A673 (cell line): ENCODE measurements at regions not wholly inside any gene's neighbourhood (a gene's known extent, or its start where the extent isn't known, plus 50 kb on each side); places are given as distances from the start of the nearest gene placed in this dataset.

ENCODE experiments used
- BruUV-seq: library from RNA; stranded (reverse); fragments of 400-500 nt; replicated peaks from 2 replicates; lab custom pipeline; 2021; lab: Mats Ljungman, UMichigan
- CTCF ChIA-PET: fragments of 300-600 bp; sonication (Branson Sonifier 250); formaldehyde crosslinking; loops from one replicate; lab custom pipeline; 2022; ENCODE audit warnings: antibody characterized with exemption; lab: Charles Lee
- POLR2A ChIA-PET: fragments of 300-600 bp; sonication (Branson Sonifier 250); formaldehyde crosslinking; loops from one replicate; lab custom pipeline; 2022; ENCODE audit warnings: antibody characterized with exemption; ENCODE audit not compliant: low non-redundant PET; lab: Charles Lee
- DNase-seq: peaks from one replicate; pipeline ENCODE4 v3.0.0-alpha.2; 2015; ENCODE audit warnings: low spot score
- H3K27ac ChIP-seq: fragments of 200-600 bp; sonication (generic); 2 replicates; pipeline ENCODE4 v1.5.1; 2016; ENCODE audit warnings: mixed run types, low read depth, mild to moderate bottlenecking, mixed read lengths, antibody characterized with exemption, low read length; ENCODE audit not compliant: poor library complexity, severe bottlenecking
- H3K27me3 ChIP-seq: fragments of 200-600 bp; sonication (generic); replicated peaks from 2 replicates; pipeline ENCODE4 v1.6.1; 2017; ENCODE audit warnings: mixed run types, low read depth, mild to moderate bottlenecking, mixed read lengths, antibody characterized with exemption, low read length; ENCODE audit not compliant: insufficient read depth, poor library complexity
- H3K36me3 ChIP-seq: fragments of 200-600 bp; sonication (generic); 2 replicates; pipeline ENCODE4 v1.6.1; 2016; ENCODE audit warnings: mixed run types, mild to moderate bottlenecking, mixed read lengths, antibody characterized with exemption, low read length; ENCODE audit not compliant: insufficient read depth, poor library complexity, severe bottlenecking
- H3K4me1 ChIP-seq: fragments of 200-600 bp; sonication (generic); 2 replicates; pipeline ENCODE4 v1.6.1; 2017; ENCODE audit warnings: mixed run types, mild to moderate bottlenecking, mixed read lengths, antibody characterized with exemption, low read length; ENCODE audit not compliant: insufficient read depth, poor library complexity, severe bottlenecking
- H3K4me3 ChIP-seq: fragments of 200-600 bp; sonication (generic); 2 replicates; pipeline ENCODE4 v1.5.1; 2016; ENCODE audit warnings: low read depth, mixed run types, mild to moderate bottlenecking, mixed read lengths, low read length; ENCODE audit not compliant: poor library complexity, severe bottlenecking
- H3K9me3 ChIP-seq: fragments of 200-600 bp; sonication (generic); 2 replicates; pipeline ENCODE4 v1.6.1; 2016; ENCODE audit warnings: mixed run types, low read depth, mild to moderate bottlenecking, mixed read lengths, antibody characterized with exemption, low read length; ENCODE audit not compliant: poor library complexity, severe bottlenecking
- CTCF ChIP-seq: fragments of 300-800, 200-600 bp; sonication (generic); conservative IDR thresholded peaks from 2 replicates; pipeline ENCODE4 v1.5.1; 2017; ENCODE audit warnings: low read depth, mild to moderate bottlenecking, antibody characterized with exemption, low read length, moderate library complexity, mixed read lengths
- EZH2 ChIP-seq: fragments of 200-600 bp; sonication (generic); IDR thresholded peaks from 2 replicates; pipeline ENCODE4 v1.6.1; 2017; ENCODE audit warnings: borderline replicate concordance, low read depth, mild to moderate bottlenecking, mixed read lengths, antibody characterized with exemption, low read length; ENCODE audit not compliant: poor library complexity, severe bottlenecking
- intact Hi-C: fragments of 100-400 bp; cut with micrococcal nuclease; formaldehyde crosslinking; loops from one replicate; pipeline ENCODE4 v1.10.0; 2022; ENCODE audit not compliant: unreplicated experiment

GRCh38 chr3:155010416-155010815 is 69.7 kb upstream of the MME start:
- BruUV-seq: no TSS peak
- H3K27me3 ChIP-seq: no peaks in the 10 kb centered on the region
- no peak overlapping the region for H3K27ac ChIP-seq
- no peak overlapping the region for H3K4me3 ChIP-seq
- DNase-seq: no peak
- ChIA-PET POLR2A (no interaction called here), CTCF (no interaction called here)
- H3K36me3 ChIP-seq: no peaks in the 10 kb centered on the region
- no peaks in the 10 kb centered on the region for H3K4me1 ChIP-seq
- H3K9me3 ChIP-seq: no peaks in the 10 kb centered on the region
- no peak for TF ChIP-seq CTCF
- TF ChIP-seq EZH2: no peak
- intact Hi-C loops: no loop called here

GRCh38 chr3:155009217-155009616 is 70.9 kb upstream of the MME start:
- no peak for DNase-seq
- ChIA-PET CTCF (no interaction called here), POLR2A (no interaction called here)
- intact Hi-C loops: no loop called here
- Histone ChIP-seq H3K27ac (no peak overlapping the region), H3K9me3 (no peaks in the 10 kb centered on the region), H3K4me1 (no peaks in the 10 kb centered on the region), H3K4me3 (no peak overlapping the region), H3K36me3 (no peaks in the 10 kb centered on the region), H3K27me3 (no peaks in the 10 kb centered on the region)
- BruUV-seq: no TSS peak
- TF ChIP-seq EZH2 (no peak), CTCF (no peak)

- ChIA-PET CTCF (no interaction called here), POLR2A (no interaction called here)
- no peaks in the 10 kb centered on the region for H3K36me3 ChIP-seq
- no peak for TF ChIP-seq EZH2
- no peak for TF ChIP-seq CTCF
- no peaks in the 10 kb centered on the region for H3K27me3 ChIP-seq
- H3K4me1 ChIP-seq: no peaks in the 10 kb centered on the region
- intact Hi-C loops: no loop called here
- H3K9me3 ChIP-seq: no peaks in the 10 kb centered on the region
- no peak for DNase-seq
- no TSS peak for BruUV-seq
- no peak overlapping the region for H3K27ac ChIP-seq
- H3K4me3 ChIP-seq: no peak overlapping the region
Measured at GRCh38 chr3:155007729-155008128, 72.4 kb upstream of the MME start.
